Activated CD8-positive, alpha-beta T cell treated with anti-CD3 and anti-CD28 coated beads for 36 hours (primary cell): ENCODE measurements at regions not wholly inside any gene's neighbourhood (a gene's known extent, or its start where the extent isn't known, plus 50 kb on each side); places are given as distances from the start of the nearest gene placed in this dataset.
A peak's percentile ranks its signal among the peaks of the same experiment; 100 is the strongest.

ENCODE experiments used
- ATAC-seq: fragments of 200-7000 bp; cut with Tn5 transposase; one replicate; pipeline ENCODE4 v1.10.0; 2021; ENCODE audit warnings: mild to moderate bottlenecking, moderate library complexity
- CTCF ChIA-PET: fragments of 350-600 bp; sonication (Branson Sonifier 250); formaldehyde crosslinking; loops from one replicate; lab custom pipeline; 2021; ENCODE audit warnings: antibody characterized with exemption; lab: Charles Lee
- POLR2A ChIA-PET: fragments of 350-600 bp; sonication (Branson Sonifier 250); formaldehyde crosslinking; loops from one replicate; lab custom pipeline; 2021; ENCODE audit warnings: antibody characterized with exemption; lab: Charles Lee
- DNase-seq: peaks from one replicate; pipeline ENCODE4 v3.0.0-alpha.2; 2020
- H3K27ac Mint-ChIP-seq: one replicate; pipeline ENCODE4 v1.8.0; 2021; ENCODE audit warnings: mild to moderate bottlenecking, mixed read lengths
- H3K27me3 Mint-ChIP-seq: one replicate; pipeline ENCODE4 v1.8.0; 2021; ENCODE audit warnings: mixed read lengths
- H3K36me3 Mint-ChIP-seq: one replicate; pipeline ENCODE4 v1.8.0; 2021; ENCODE audit warnings: low read depth, mixed read lengths
- H3K4me1 Mint-ChIP-seq: one replicate; pipeline ENCODE4 v1.8.0; 2021; ENCODE audit warnings: low read depth, mixed read lengths
- H3K4me3 Mint-ChIP-seq: one replicate; pipeline ENCODE4 v1.8.0; 2021; ENCODE audit warnings: mild to moderate bottlenecking, moderate library complexity, mixed read lengths
- H3K9me3 Mint-ChIP-seq: one replicate; pipeline ENCODE4 v1.8.0; 2021; ENCODE audit warnings: mixed read lengths
- intact Hi-C: fragments of 100-400 bp; cut with micrococcal nuclease; formaldehyde crosslinking; loops from one replicate; pipeline ENCODE4 v1.10.0; 2022
- TF ChIP-seq, protein P1 (sequence below): fragments of 200-600 bp; IDR thresholded peaks from one replicate; pipeline ENCODE4 v1.8.0; 2022; ENCODE audit warnings: antibody characterized with exemption, mild to moderate bottlenecking

DNA sequence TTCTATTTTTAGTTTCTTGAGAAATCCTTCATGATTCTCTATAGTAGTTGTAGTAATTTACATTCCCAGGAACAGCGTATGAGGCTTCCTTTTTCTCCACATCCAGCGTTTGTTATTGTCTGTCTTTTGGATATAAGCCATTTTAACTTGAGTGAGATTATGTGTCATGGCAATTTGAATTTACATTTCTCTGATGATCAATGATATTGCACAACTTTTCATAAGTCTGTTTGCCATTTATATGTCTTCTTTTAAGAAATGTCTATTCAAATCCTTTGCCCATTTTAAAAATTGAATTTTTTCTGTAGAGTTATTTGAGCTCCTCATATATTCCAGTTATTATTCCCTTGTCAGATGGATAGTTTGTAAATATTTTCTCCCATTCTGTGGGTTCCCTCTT is 285.1 kb downstream of the REEP3 start:
- H3K9me3 Mint-ChIP-seq, result peaks cover 5% of the 10 kb centered on the region
- no peak overlapping the region for H3K4me3 Mint-ChIP-seq
- H3K27me3 Mint-ChIP-seq, result peaks cover 4% of the 10 kb centered on the region
- ATAC-seq (no peak), DNase-seq (no peak)
- POLR2A ChIA-PET, result no interaction called here
- CTCF ChIA-PET, result no interaction called here
- no peaks in the 10 kb centered on the region for H3K36me3 Mint-ChIP-seq
- TF ChIP-seq, protein P1, sequence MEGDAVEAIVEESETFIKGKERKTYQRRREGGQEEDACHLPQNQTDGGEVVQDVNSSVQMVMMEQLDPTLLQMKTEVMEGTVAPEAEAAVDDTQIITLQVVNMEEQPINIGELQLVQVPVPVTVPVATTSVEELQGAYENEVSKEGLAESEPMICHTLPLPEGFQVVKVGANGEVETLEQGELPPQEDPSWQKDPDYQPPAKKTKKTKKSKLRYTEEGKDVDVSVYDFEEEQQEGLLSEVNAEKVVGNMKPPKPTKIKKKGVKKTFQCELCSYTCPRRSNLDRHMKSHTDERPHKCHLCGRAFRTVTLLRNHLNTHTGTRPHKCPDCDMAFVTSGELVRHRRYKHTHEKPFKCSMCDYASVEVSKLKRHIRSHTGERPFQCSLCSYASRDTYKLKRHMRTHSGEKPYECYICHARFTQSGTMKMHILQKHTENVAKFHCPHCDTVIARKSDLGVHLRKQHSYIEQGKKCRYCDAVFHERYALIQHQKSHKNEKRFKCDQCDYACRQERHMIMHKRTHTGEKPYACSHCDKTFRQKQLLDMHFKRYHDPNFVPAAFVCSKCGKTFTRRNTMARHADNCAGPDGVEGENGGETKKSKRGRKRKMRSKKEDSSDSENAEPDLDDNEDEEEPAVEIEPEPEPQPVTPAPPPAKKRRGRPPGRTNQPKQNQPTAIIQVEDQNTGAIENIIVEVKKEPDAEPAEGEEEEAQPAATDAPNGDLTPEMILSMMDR, result no peak
- H3K4me1 Mint-ChIP-seq, result no peaks in the 10 kb centered on the region
- H3K27ac Mint-ChIP-seq, result no peak overlapping the region
- intact Hi-C loops, result no loop called here

DNA sequence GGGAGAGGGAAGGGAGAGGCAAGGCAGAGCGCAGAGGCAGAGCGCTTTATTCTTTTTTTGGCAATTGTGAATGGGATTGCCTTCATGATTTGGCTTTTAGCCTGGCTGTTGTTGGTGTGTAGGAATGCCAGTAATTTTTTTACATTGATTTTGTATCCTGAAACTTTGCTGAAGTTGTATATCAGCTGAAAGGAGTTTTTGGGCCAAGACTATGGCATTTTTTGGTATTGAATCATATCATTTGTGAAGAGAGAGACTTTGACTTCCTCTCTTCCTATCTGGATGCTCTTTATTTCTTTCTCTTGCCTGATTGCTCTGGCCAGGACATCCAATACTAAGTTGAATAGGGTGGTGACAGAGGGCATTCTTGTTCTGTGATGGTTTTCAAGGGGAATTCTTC is 291.3 kb downstream of the REEP3 start:
- Mint-ChIP-seq H3K27me3 (peaks cover 2% of the 10 kb centered on the region), H3K9me3 (no peaks in the 10 kb centered on the region), H3K36me3 (no peaks in the 10 kb centered on the region), H3K27ac (no peak overlapping the region), H3K4me3 (no peak overlapping the region), H3K4me1 (no peaks in the 10 kb centered on the region)
- no peak for ATAC-seq
- ChIA-PET POLR2A (no interaction called here), CTCF (no interaction called here)
- TF ChIP-seq, protein P1, result no peak
- intact Hi-C loops, result no loop called here
- DNase-seq, result no peak

DNA sequence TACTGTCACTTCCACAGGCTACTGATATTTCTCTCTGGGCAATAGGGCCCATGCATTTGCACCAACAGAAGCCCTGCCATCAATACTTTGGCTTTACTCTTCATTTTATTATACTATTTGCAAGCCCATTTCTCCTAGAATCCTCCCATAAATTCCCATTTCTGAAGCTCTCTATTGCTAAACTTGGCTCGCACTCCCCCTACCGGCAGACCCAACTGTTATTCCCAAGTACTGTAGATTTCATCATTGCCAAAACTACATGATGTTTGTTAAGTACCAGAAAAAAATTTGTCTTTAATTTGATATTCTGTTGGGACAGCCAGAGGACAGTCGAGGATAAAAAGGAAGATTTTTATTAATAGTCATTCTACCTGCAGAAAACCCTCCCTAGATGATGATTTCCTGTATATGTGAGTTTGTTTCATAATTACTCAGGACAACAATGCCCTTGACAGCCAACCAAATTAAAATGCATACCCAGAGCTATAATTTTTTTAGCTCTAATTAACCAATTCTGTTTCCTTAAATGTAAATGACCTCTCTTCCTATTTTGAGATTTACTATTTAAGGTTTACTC is 298.6 kb downstream of the REEP3 start:
- ATAC-seq, result no peak
- CTCF ChIA-PET, result interaction anchor here (0.7 to 1.9 kb wide), 7 partner anchors 10 to 653 kb away, joined by 3 to 9 read pairs (median 4); no protein-coding TSS in a partner anchor
- POLR2A ChIA-PET, result no interaction called here

DNA sequence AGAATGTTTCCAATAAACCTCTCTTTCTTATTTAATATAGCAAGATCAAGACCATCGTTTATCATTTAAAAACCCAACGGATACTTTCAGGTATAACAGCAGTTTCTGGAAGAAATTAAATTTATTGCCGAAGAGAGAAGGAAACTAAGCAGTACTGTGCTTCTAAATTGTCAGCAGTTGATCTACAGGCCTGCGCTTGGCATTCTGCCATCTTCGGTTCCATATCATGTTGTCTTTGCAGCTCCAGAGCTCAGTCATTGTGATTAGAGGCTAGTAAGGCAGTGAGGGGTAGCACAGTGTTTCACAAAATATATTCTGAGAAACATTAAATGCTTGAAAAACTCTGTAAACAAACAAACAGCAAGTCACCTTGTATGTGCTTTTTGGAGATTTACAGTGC is 301.3 kb downstream of the REEP3 start:
- ATAC-seq, result no peak
- DNase-seq, result no peak
- Mint-ChIP-seq H3K36me3 (no peaks in the 10 kb centered on the region), H3K4me1 (no peaks in the 10 kb centered on the region), H3K27me3 (peaks cover 10% of the 10 kb centered on the region), H3K27ac (no peak overlapping the region), H3K4me3 (no peak overlapping the region), H3K9me3 (no peaks in the 10 kb centered on the region)
- CTCF ChIA-PET, result no interaction called here
- TF ChIP-seq, protein P1, result no peak
- POLR2A ChIA-PET, result no interaction called here
- intact Hi-C loops, result no loop called here

More for the DNA sequence above, 298.6 kb downstream of the REEP3 start:
- no peaks in the 10 kb centered on the region for H3K4me1 Mint-ChIP-seq
- H3K4me3 Mint-ChIP-seq, result no peak overlapping the region
- no peaks in the 10 kb centered on the region for H3K9me3 Mint-ChIP-seq
- peak; percentile 47 for DNase-seq
- H3K27me3 Mint-ChIP-seq, result peaks cover 9% of the 10 kb centered on the region
- intact Hi-C loops, result no loop called here
- no peak overlapping the region for H3K27ac Mint-ChIP-seq
- no peaks in the 10 kb centered on the region for H3K36me3 Mint-ChIP-seq
- TF ChIP-seq, protein P1, result peak; percentile 76

DNA sequence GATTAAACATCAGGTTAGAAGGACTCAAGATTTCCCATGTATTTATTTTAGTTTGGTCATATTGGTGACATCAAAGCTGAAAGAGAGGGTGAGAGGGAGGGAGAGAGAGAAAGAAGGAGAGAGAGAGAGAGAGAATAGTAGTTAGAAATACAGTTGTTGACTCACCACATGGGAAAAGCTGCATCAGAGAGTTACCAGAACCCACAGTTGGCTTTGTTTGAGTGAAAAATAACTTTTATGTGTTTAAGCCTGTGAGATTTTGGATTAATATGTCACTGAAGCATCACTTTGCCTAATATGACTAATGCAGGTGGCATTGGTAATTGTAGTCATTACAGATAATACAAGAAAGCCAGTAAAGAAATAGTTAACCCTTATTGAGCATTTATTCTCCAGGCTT is 303.9 kb downstream of the REEP3 start:
- no peak for DNase-seq
- Mint-ChIP-seq H3K27me3 (peaks cover 9% of the 10 kb centered on the region), H3K4me3 (no peak overlapping the region), H3K9me3 (no peaks in the 10 kb centered on the region), H3K4me1 (no peaks in the 10 kb centered on the region), H3K27ac (no peak overlapping the region), H3K36me3 (no peaks in the 10 kb centered on the region)
- intact Hi-C loops, result no loop called here
- ChIA-PET CTCF (no interaction called here), POLR2A (no interaction called here)
- ATAC-seq, result no peak
- TF ChIP-seq, protein P1, result no peak
